AG04450 (cell line): ENCODE measurements at regions not wholly inside any gene's neighbourhood (a gene's known extent, or its start where the extent isn't known, plus 50 kb on each side); places are given as distances from the start of the nearest gene placed in this dataset.

Source experiments
- CTCF ChIA-PET: fragments of 300-600, 350-600 bp; formaldehyde crosslinking; extraction: SDS; loops from one replicate; lab custom pipeline; 2022; ENCODE audit warnings: antibody characterized with exemption, inconsistent platforms; lab: Charles Lee
- POLR2A ChIA-PET: fragments of 350-600 bp; formaldehyde crosslinking; extraction: SDS; loops from one replicate; lab custom pipeline; 2021; ENCODE audit warnings: antibody characterized with exemption, inconsistent platforms; lab: Yijun Ruan, JAX
- DNase-seq: peaks from one replicate; pipeline ENCODE4 v3.0.0-alpha.2; 2011; ENCODE audit warnings: low read depth, low spot score
- H3K27ac ChIP-seq: one replicate; pipeline ENCODE4 v1.5.1; 2012; ENCODE audit warnings: low read depth, low read length, control low read depth
- H3K27me3 ChIP-seq: one replicate; pipeline ENCODE4 v1.6.0; 2012; ENCODE audit warnings: low read length; ENCODE audit not compliant: control insufficient read depth, insufficient read depth
- H3K4me3 ChIP-seq: 2 replicates; pipeline ENCODE4 v1.5.1; 2011; ENCODE audit warnings: mild to moderate bottlenecking, low read depth, low read length, control low read depth
- H3K9me3 ChIP-seq: 2 replicates; pipeline ENCODE4 v1.5.1; 2012; ENCODE audit warnings: low read length; ENCODE audit not compliant: control insufficient read depth, insufficient read depth
- TF ChIP-seq, protein P1 (sequence below): IDR thresholded peaks from 2 replicates; pipeline ENCODE4 v1.5.1; 2011; ENCODE audit warnings: low read depth, low read length, control low read depth, inconsistent platforms

DNA sequence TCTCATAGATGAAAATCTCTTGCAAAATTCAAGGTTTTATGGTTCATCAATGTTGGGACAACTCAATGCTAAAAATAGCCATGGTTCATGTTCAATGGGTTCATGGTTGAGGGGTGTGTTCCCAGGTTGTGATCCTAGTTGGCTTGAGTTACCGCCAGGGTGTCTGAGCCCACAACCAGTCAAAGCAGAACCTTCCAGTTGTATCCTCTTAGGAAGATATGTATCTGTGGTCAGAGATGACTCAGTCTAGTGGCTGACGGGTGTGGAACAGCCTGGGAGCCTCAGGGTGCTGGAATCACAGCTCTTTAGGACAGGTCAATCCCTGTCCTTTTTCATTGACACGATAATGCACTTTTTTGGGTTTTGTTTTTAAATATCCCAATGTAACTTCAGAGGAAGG lies 192.3 kb upstream of the NR3C2 start:
- POLR2A ChIA-PET, result no interaction called here
- H3K27me3 ChIP-seq, result no peaks in the 10 kb centered on the region
- TF ChIP-seq, protein P1, sequence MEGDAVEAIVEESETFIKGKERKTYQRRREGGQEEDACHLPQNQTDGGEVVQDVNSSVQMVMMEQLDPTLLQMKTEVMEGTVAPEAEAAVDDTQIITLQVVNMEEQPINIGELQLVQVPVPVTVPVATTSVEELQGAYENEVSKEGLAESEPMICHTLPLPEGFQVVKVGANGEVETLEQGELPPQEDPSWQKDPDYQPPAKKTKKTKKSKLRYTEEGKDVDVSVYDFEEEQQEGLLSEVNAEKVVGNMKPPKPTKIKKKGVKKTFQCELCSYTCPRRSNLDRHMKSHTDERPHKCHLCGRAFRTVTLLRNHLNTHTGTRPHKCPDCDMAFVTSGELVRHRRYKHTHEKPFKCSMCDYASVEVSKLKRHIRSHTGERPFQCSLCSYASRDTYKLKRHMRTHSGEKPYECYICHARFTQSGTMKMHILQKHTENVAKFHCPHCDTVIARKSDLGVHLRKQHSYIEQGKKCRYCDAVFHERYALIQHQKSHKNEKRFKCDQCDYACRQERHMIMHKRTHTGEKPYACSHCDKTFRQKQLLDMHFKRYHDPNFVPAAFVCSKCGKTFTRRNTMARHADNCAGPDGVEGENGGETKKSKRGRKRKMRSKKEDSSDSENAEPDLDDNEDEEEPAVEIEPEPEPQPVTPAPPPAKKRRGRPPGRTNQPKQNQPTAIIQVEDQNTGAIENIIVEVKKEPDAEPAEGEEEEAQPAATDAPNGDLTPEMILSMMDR, result no peak
- DNase-seq, result no peak
- H3K27ac ChIP-seq, result no peak overlapping the region
- no peak overlapping the region for H3K4me3 ChIP-seq
- CTCF ChIA-PET, result no interaction called here
- peaks cover 8% of the 10 kb centered on the region for H3K9me3 ChIP-seq

DNA sequence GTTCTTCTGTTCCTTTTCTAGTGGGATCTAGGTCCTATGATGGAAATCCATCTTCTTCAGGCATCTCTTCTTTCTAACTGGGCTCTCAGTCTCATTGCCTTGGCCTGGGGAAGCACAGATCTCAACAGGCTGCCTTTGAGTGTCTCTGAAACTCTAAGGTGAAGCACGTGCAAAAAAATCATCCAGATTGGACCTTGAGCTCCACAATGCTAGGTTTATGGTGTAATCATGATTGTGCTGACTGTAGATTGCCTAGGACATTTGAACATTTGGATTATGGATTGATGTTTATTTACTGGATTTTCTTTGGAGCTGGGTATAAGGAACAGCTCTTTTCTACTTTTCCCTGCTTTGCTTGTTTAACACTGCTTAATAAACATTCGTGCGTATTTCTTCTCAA lies 191.5 kb upstream of the NR3C2 start:
- no peak for DNase-seq
- H3K27me3 ChIP-seq, result no peaks in the 10 kb centered on the region
- peaks cover 8% of the 10 kb centered on the region for H3K9me3 ChIP-seq
- no peak overlapping the region for H3K4me3 ChIP-seq
- POLR2A ChIA-PET, result no interaction called here
- TF ChIP-seq, protein P1, result no peak
- CTCF ChIA-PET, result no interaction called here
- no peak overlapping the region for H3K27ac ChIP-seq

DNA sequence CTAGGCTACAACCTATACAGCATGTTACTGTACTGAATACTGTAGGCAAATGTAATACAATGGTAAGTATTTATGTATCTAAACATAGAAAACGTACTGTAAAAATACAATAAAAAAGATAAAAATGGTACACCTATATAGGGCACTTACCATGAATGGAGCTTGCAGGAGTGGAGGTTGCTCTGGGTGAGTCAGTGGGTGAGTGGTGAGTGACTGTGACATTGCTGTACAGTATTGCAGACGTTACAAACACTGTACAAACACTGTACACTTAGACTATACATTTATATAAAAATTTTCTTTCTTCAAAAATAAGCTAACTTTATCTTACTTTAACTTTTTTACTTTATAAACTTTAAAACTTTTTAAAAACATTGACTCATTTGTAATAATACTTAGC lies 190.3 kb upstream of the NR3C2 start:
- CTCF ChIA-PET, result no interaction called here
- DNase-seq, result no peak
- TF ChIP-seq, protein P1, result no peak
- Histone ChIP-seq H3K9me3 (peaks cover 6% of the 10 kb centered on the region), H3K4me3 (no peak overlapping the region), H3K27ac (no peak overlapping the region), H3K27me3 (no peaks in the 10 kb centered on the region)
- POLR2A ChIA-PET, result no interaction called here

DNA sequence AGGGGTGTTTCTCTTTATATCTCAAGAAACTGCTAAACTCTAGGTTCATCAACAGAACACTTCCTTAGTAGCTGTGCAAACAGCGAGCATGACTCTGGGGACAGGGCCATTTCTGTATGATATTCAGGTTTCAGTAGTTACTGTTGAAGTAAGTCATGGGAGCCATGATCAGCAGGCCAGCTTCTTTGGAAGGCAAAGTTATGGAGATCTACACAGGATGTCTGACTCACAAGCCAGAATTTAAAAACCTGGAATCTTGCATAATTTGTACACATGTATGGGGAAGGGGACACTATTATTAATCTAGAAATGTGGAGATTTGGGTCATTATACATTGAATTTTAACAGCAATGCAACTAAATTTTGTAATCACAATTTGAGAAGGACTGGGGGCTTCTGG lies 187.8 kb upstream of the NR3C2 start:
- POLR2A ChIA-PET, result no interaction called here
- TF ChIP-seq, protein P1, result no peak
- Histone ChIP-seq H3K4me3 (no peak overlapping the region), H3K9me3 (no peaks in the 10 kb centered on the region; the same call in 1 of the 2 replicates), H3K27me3 (no peaks in the 10 kb centered on the region), H3K27ac (no peak overlapping the region)
- no peak for DNase-seq
- CTCF ChIA-PET, result no interaction called here

DNA sequence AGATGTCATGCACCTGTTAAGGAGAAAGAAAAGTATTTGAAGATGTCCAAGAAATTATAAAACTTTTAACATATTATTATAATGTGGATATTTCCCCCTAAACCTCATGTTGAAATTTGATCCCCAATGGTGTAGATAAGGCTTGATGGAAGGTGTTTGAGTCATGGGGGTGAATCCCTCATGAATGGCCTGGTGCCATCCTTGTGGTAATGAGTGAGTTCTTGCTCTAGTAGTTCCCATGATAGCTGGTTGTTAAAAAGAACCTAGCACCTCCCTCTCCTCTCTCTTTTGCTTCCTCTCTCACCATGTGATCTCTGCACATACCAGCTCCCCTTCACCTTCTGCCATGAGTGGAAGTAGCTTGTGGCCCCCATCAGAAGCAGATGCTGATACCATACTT lies 176.6 kb upstream of the NR3C2 start:
- CTCF ChIA-PET, result no interaction called here
- TF ChIP-seq, protein P1, result no peak
- no peak overlapping the region for H3K4me3 ChIP-seq
- POLR2A ChIA-PET, result no interaction called here
- no peaks in the 10 kb centered on the region for H3K9me3 ChIP-seq
- no peaks in the 10 kb centered on the region for H3K27me3 ChIP-seq
- no peak for DNase-seq
- H3K27ac ChIP-seq, result no peak overlapping the region
